HuH-7.5 (cell line): ENCODE measurements at regions not wholly inside any gene's neighbourhood (a gene's known extent, or its start where the extent isn't known, plus 50 kb on each side); places are given as distances from the start of the nearest gene placed in this dataset.

Experiments
- DNase-seq: peaks from one replicate; pipeline ENCODE4 v3.0.0; 2011; ENCODE audit warnings: low spot score

DNA sequence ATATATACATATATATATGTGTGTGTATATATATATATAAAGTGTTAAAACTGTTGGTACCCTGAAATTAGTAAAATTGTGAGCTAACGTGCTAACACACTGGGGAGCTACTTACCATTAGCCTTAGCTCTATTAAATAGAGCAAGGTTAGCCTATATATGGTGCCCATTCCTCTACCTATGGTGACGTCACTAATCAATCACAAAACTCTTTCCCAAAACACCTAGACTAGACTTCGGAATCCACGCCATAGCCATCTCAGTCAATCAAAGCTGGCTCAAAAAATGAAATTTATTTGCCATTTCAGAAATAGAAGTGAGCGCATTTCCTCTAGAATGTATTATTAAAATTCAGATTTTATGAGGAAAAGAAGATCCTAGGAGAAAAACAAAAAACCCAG is 229.0 kb upstream of the TENM3 start:
- no peak for DNase-seq

DNA sequence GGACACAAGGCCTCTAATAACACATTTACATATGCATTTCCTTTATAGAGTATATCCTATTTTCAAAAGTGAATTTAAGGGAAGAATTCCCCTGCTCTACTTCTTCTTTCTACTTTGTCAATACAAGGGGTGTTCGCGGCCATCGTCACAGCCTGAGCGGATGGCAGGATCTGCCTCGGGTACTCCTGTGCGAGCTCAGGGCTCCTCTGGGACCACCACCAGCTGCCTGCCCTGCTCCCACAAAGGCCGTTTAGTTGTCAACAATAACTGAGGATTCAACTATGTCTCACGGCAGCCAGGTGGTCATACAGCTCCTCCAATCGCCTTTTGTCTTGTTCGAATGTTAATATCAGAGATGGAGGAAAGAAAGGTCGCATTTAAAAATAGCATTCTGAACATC is 228.2 kb upstream of the TENM3 start:
- DNase-seq = no peak

DNA sequence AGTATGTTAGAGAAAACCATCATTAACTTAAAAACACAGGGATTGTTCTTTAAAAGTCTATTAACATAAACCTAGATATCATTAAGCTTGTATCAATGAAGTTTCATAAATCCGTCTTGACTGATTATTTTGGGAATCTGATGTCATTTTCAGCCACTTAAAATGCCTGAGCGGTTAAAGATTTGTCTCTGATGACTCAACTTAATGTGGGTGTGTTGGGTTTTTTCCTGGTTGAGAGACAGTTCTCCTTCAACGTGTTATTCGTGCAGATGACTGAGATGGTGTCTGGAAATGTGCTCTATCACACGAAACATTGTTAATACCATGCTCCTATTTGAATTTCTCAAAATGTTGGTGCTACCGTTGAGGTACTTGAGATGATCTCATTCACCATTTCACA is 227.3 kb upstream of the TENM3 start:
- DNase-seq = no peak

DNA sequence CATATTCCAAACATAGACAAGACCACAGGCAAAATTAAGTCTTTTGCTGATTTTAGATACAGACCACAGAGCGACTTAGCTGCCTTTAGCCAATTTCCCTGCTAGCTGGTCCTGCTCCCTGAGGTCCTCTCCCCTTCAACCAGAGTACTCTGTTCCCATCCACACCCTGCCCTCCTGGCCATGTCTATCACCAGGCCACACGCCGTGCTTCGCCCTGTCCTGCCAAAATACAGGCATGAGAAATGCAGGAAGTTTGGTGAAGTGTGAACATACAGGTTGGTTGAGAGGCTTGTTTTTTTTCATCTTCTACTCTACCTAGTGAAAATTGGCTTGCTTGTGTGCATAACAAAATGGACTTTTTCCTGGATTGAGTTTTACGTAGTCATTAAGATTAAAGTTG is 226.2 kb upstream of the TENM3 start:
- no peak for DNase-seq

DNA sequence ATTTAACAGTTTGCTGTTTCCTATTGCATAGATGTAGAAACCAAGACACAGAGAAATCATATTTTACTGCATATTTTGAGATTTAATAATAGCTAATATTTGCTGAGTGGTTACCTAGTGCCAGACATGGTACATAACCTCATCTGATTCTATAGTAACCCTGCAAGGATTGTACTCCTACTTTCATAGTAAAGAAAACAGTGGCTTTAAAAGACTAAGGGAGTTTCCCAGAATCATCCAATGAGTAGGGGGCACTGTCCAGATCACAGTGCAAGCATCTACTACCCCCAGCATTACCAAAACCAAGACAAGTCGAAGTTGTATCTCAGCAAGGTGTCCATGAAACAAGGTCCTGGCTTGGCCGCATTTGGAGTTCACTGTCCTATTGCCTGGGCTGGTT is 224.5 kb upstream of the TENM3 start:
- DNase-seq = no peak

DNA sequence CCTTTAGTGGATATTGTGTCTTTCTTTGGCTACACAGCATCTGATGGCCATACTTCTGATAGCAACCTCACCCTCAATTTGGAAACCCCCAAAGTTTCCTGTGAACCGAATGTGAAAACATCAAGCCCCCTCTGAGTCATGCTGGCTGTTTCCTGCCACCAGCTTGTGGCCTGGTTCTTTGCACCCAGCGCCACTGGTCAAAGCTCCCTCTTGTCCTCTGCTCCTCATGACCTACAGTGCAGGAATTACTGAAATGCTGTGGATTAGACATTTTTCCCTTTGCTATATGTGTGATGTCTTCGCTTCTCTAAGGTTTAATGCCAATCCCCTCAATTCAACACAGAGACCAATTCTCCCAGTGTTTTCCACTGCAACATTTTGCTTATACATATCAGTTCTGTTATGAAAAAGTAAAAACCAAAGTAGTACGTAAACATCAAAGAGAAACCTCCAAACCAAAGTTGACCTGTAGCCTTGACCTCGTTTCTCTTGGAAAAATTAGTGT is 224.0 kb upstream of the TENM3 start:
- no peak for DNase-seq

DNA sequence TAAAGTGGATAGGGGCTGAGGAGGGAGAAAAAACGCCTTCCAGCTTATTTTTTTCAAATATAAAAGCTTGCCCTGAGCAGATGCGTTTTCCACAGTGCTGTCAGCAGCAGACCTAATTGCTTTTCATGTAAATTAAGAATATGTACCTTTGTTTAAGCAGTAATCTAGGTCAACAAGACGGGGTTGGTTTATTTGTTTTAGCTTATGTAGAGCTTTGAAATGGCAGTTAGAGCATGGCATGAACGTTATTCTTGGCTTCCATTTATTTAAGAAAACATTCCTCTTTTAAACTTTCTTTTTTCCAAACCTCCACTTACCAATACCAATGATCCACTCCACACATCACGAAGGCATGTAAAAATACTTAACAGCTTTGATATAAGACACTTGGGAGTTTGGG is 220.3 kb upstream of the TENM3 start:
- no peak for DNase-seq

DNA sequence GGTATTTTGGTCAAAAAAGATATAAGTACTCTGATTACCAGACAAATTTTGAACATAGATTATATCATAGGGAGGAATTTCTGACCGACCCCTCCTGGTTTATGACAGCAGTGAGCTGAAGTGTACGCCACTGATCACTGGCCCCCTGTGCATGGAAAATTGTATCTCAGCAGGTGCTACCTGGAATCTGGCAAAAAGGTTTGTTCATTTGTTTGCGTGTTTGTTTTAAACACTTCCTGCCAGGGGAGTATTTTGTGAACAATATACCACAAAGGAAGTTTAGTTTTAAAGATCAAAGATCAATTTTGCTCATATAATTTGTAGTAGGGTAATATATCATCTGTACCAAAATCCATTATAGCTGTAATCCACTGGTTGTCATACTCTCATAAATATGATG is 219.7 kb upstream of the TENM3 start:
- no peak for DNase-seq

DNA sequence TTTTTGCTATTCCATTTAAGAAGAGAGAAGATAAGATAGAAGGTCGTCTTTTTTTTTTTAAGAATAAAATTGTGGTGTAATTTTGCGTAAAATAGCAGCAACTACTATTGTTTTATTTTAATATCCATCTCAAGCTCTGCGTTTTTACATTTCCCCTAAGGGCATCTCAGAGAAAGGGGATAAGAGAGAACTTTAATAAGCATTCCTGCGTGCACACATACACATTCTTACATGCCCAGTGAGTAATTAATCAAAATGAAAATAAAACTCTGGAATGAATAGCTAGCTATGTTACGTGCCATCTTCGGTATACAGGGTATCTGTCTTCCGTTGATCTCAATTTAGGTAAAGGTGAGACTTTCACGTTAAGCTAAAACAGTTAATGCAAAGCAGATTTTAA is 200.3 kb upstream of the TENM3 start:
- DNase-seq = no peak

DNA sequence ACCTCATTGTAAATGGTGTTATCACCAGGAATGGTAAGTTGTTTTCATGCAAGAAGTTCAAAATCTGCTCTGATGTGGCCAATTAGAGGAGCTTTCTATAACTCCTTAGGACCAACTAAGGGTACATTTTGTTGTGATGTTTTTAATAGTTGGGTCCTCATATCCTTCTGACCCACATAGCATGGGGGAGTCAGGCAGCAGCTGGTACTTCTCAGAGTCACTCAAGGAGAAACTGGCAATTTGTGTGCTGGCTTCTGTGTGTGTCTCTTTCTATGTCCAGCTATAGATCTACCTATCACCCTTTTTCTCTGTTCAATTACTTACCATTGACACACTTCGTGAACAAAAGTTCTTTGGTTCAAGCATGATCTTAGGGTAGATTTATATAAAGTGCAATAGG is 194.3 kb upstream of the TENM3 start:
- DNase-seq = no peak

DNA sequence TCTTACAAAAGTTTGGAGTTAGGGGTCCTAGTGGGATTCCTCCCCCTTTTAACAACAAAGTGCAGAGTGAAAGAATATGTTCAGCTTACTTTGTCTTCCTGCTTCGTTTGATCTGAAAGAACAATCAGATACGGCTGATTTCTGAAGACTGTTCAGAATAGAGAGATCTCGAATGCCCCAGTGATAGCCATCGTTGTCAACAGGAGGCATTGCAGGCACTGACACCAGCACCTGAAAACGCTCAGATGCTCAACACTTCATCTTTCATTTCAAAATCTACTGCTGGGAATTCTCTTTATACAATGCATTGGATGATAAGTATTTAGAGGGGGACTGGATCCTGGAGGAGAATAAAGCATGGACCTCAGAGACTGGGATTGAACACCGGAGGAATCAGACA is 186.3 kb upstream of the TENM3 start:
- DNase-seq = no peak

DNA sequence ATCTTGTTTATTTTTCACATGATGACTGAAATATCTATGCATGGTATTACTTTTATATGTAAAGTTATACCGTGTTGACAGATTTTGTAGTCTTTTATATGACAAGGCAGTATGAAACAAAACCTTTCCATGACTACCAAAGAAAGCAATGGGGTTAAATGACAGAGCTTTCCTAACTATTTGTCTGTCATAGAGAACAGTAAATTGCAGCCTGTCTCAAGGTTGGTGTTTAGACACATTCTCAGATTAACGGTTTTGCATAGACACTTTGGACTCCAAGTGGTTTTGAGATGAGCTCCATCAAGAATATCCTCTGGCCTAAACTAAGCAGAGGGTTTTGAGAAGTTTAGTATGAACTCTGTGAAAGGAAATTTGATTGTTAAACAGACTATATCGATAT is 180.7 kb upstream of the TENM3 start:
- no peak for DNase-seq

DNA sequence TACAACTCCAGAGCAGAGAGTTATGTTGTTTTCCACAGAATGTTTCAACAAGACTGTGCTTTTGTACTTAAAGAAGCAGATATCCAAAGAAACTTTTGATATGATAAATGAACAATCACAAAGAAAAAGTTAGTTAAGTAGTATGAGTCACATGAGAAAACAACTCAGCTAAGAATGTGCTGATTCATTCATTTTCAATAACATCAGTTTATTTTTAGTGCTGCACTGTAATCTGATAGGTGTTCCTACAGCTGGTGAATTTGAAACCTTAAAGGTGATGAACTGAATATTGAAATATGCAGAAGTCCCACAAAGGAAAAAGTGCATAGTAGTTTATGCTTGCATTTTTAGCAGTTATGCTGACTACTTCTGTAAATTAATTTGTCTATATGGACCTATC is 180.3 kb upstream of the TENM3 start:
- no peak for DNase-seq

DNA sequence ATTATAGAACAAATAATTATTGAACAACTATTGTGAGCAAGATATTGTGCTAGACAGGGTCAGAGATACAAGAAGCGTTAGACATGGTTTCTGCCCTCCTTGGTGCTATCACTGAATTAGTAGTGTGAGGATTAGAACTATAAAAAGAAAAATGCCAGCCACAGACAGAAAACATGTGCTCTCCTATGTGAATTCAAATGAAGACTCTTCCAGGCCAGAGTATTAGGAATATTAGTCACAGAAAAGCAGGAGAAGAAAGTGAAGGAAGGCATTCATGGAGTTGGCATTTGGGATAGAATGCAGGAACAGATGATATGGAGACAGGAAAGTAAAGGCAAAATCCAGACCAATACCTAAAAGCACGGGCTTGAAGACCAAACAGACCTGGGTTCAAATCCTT is 179.6 kb upstream of the TENM3 start:
- no peak for DNase-seq

DNA sequence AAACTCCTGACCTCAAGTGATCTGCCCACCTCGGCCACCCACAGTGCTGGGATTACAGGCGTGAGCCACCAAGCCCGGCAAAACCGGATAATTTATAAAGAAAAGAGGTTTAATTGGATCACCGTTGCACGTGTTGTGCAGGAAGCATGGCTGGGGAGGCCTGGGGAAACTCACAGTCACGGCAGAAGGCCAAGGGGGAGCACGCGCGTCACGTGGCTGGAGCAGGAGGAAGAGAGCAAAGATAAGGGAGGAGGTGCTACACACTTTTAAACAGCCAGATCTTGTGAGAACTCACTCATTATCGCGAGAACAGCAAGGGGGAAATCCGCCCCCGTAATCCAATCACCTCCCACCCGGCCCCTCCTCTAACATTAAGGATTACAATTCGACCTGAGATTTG is 177.9 kb upstream of the TENM3 start:
- no peak for DNase-seq

DNA sequence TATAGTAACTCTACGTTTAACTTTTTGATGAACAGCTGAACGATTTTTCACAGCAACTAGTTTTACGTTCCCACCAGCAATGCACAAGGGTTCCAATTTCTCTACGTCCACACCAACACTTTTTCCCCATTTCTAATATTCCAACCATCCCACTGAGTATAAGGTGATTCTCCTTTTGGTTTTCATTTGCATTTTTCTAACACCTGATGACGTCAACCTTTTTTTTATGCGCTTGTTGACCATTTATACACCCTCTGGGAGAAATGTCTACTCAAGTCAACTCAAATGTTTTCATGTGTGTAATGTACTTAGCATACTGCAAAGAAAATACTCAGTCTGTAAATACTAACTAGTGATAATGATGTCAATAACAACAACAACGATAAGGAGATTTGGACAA is 177.2 kb upstream of the TENM3 start:
- DNase-seq = no peak

DNA sequence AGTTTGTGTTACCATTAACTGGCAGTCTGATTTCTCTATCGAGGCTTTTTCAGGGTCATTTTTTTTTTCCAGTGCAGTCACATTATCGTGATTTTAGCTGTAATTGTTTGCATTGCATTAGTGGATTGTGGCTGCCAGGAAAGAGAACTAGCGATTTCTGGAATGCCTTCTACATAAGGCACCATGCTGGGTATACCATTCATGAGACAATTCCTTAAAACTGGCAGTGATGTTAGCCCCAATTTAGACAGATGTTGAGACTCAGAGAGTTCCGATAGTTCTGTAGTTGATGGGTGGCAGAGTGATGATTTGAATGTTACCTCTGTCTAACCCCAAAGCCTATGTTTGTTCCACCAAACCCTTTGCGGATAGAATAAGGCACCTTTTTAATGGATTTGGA is 175.4 kb upstream of the TENM3 start:
- DNase-seq = no peak

DNA sequence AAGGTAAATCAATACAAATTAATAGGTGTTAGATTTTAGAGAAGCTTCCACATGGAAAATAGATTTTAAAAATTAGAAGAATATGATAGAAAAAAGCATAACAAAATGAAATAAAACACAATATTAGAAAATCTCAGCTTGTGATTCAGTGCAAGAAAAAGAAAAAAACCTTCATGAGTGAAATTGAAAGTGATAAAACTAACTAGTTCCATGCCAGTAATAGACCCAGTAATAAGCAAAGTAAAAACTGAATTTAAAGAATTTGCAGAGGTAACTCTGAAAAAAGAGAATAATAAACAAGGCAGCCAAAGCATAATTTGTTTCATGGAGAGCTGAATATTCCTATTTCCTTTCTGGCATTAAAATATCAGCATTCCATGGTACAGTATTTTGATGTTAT is 174.3 kb upstream of the TENM3 start:
- DNase-seq = no peak

DNA sequence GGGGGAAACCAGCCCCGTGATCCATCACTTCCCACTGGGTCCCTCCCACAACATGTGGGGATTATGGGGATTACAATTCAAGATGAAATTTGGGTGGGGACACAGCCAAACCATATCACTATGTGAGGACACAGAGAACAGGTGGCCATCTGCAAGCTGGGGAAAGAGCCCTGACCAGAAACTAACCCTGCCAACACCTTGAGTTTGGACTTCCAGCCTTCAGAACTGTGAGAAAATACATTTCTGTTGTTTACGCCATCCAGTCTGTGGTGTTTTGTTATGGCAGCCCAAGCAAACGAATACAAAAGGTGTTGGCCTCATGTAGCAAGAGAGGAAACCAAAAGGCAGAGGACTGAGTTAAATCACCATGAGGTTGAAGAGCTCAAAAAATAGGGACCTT is 169.9 kb upstream of the TENM3 start:
- DNase-seq = no peak

DNA sequence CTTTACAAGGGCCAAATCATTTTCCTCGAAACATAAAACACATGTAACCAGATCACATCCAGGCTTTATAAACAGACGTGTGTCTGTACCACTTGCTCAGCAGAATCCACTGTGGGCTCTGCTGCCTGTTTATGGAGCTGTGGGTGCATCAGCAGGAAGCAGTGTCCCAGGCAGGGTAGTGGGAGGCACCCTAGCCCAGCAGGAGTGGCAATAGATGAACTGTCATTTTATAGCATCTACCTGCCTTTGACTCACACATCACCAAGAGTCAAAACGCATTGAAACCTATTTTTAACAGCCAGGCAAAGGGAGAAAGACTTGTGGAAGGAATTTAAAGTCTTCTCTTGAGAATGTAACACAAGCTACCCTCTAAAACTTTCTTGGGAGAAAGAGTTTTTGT is 169.1 kb upstream of the TENM3 start:
- DNase-seq = no peak

DNA sequence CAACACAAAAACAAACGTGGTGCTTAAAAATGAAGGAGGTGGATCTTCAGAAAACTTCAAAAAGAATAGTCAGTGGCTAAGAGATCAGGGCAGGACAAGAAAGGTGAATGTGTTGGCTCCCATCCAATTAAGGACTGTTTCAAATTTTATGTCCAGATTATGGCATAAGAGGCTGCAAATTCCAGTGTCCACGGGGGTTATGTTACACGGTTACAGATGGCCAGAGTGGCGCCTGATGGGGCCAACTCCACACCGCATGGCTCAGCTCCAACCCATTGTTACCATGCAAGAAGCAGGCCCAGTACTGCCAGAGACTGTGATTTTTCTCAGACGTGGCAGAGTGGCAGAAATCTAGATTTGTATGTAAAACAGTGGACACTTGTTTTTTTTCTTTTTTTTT is 168.4 kb upstream of the TENM3 start:
- no peak for DNase-seq

DNA sequence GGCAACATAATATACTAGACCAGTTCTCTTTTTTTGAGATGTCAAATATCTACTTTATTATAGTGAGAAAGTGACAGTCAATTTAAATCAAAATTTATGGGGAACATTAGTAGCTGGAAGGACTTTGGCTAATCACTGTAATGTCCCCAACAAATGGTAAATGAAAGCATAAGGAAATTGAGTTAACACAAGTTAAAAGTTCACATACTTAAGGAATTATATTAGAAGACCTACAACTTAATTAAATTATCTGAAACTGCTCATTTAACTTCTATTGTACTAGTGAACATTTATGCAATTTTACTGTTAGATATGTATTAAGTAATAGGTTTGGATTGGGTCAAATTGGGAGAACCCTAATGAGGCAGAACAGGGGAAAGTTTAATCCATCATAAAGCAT is 160.3 kb upstream of the TENM3 start:
- no peak for DNase-seq

DNA sequence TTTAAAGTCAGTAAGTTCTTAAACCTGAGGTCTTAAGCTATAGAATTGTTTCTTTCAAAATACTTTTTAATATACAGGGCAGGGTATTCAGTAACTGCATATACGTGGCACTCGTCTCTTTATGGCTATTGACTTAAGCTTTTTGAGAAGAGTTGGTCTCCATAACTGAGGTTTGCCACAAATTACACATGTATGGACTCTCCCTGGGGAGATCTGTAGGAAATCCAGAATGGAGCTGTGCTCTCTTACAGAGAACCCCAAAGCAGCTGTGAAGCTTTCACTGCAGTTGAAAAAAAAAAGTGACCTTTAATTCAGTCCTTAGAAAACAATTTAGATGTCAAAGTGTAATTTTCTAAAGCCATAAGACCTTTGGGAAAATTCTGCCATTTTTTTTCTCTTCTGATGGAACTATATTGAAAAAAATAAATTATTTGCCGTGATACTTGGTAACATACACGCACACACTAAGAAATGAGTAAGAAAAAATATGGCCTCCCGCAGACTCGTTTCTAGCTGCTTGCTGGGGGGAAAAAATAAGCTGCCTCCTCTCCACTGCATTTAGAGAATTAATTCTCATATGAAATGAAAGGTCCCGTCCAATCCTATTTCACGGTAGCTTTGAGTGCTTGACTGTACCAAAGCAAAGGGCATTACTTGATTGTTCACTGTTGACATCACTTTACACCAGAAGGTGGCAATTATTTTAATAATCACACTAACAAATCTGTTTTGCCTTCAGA is 159.4 kb upstream of the TENM3 start:
- DNase-seq = no peak

DNA sequence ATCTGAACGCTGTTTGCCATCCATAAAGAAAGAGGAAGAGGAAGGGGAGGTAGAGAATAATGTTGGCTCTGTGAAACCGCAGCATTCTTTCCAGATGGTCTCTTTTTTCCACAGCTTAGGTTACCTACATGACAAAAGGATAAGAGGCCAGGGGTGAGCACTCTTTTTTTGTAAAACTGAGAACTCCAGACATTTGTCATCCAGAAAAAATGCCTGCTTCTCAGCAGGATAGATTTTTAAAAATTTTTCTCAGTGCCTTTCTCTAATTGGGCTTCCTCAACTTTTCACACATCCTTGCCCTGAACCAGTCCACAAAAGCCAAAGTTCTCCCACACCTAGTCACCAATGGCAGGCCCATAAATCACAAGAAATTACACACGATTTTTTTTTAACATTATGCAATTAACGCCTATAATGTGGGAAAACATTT is 158.1 kb upstream of the TENM3 start:
- no peak for DNase-seq

DNA sequence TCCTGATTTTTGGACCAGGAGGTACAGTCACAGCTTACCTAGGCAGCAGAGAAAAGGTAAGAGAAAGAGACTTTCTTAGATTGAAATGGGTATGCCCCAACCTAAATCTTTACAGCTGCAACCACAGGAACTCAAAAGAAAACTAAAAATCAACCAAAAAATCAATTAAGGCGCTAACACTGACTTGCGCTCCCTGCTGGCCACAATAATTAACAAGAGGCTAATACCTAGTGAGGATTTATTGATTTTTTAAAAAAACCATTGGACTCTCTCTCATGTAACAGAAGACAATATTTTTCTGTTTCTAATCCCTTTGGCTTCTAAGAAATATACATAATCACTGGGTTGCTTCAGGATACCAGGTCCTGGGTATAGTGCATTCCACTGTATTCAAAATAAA is 153.9 kb upstream of the TENM3 start:
- no peak for DNase-seq
